ENCODE measurements at regions not wholly inside any gene's neighbourhood (a gene's known extent, or its start where the extent isn't known, plus 50 kb on each side); places are given as distances from the start of the nearest gene placed in this dataset.

DNA sequence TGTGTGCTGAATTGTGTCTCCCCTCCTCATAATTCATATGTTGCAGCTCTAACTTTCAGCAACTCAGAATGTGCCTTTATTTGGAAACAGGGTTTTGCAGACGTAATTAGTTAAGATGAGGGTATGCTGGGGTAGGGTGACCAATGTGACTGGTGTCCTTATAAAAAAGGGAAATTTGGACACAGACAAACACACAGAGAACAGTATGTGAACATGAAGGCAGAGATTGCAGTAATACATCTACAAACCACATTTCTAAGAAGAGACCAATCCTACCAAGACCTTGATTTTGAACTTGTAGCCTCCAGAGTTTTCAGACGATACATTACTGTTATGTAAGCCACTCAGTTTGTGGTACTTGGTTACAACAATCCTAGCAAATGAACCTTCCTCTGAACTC, 817.8 kb downstream of the TUSC7 start:
- CTCF ChIA-PET, result no interaction called here
- DNase-seq (ENCODE audit: extremely low spot score), result no peak
- TF ChIP-seq FOXA1 (IDR thresholded peaks at IDR 0.05) (no peak), ELF4 (IDR thresholded peaks at IDR 0.05) (no peak), ARNT (IDR thresholded peaks at IDR 0.05) (no peak)
- POLR2A ChIA-PET, result no interaction called here

DNA sequence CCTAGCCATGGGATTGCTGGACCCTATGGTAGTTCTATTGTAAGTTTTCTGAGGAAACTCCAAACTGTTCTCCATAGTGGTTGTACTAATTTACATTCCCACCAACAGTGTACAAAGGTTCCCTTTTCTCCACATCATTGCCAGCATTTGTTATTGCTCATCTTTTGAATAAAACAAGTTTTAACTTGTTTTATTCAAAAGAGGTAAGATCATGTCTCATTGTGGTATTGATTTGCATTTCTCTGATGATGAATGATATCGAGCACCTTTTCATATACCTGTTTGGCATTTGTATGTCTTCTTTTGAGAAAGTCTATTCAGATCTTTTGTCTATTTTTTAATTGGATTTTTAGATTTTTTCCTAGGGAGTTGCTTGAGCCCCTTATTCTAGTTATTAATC, 819.1 kb downstream of the TUSC7 start:
- POLR2A ChIA-PET, result no interaction called here
- no peak for DNase-seq (ENCODE audit: extremely low spot score)
- TF ChIP-seq, protein P1, sequence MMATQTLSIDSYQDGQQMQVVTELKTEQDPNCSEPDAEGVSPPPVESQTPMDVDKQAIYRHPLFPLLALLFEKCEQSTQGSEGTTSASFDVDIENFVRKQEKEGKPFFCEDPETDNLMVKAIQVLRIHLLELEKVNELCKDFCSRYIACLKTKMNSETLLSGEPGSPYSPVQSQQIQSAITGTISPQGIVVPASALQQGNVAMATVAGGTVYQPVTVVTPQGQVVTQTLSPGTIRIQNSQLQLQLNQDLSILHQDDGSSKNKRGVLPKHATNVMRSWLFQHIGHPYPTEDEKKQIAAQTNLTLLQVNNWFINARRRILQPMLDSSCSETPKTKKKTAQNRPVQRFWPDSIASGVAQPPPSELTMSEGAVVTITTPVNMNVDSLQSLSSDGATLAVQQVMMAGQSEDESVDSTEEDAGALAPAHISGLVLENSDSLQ (IDR thresholded peaks at IDR 0.05), result no peak
- TF ChIP-seq ARNT (IDR thresholded peaks at IDR 0.05), result no peak
- TF ChIP-seq HDGF (IDR thresholded peaks at IDR 0.05; ENCODE audit: borderline replicate concordance), result no peak
- CTCF ChIA-PET, result no interaction called here

DNA sequence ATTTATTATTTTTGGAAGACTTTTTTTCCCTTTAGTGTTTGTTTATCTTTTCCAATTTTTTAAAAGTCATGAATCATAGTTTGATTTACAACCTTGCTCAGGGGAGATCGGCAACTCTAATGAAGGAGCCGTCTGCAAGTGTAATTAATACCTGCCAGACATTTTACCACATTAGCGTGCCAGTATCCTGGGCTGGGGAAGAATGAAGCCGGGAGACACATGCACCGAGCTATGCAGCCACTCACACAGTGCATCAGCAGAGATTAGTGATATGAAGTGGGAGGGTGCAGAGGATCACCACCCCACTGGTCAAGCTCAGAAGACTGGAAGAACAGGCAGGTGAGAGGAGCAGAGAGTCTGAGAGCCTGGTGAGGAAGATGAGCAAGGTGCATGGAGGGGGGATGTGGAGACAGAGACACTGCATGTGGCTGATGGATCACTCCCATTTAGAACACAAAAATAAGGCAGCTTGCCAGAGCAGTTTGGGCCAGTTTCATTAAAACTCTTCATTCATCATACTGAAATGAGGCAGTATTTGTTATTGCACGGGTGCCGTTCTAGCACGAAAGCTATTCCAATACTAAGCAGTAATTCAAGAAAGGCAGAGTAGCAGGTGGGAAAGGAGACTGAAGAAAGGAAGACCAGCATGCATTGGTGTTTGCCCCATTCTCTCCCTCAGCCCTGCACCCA, 821.6 kb downstream of the TUSC7 start:
- ChIA-PET CTCF (interaction anchor here (0.5 kb wide), 1 partner anchor 998 kb away, joined by 3 read pairs; no protein-coding TSS in a partner anchor), POLR2A (no interaction called here)
- peak; percentile 22 for DNase-seq (ENCODE audit: extremely low spot score)
- no peak for TF ChIP-seq FOXK2 (IDR thresholded peaks at IDR 0.05)
- TF ChIP-seq, protein P1 (IDR thresholded peaks at IDR 0.05), result peak; percentile 68

DNA sequence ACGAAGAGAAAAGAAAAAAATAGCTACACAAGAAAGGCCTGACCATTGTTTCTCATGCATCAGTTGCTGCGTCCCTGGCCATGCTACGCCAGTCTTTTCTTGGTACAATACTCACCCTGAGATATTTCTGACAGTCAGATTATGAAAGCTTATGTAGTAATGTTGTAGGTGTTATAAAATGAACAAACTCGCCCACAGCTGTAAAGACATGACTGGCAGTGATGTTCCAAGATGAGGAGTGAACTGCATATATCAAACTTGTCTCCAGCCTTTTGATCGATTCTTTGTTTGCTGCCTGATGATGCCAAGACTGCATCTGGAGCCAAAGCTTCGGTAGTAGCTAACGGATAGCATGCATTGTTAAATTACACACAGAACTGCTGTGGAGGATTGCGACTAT, 822.7 kb downstream of the TUSC7 start:
- POLR2A ChIA-PET, result no interaction called here
- TF ChIP-seq, protein P1 (IDR thresholded peaks at IDR 0.05), result no peak
- TF ChIP-seq ARNT (IDR thresholded peaks at IDR 0.05) (no peak), ELF4 (IDR thresholded peaks at IDR 0.05) (no peak), L3MBTL2 (conservative IDR thresholded peaks at IDR 0.05) (no peak), BHLHE40 (IDR thresholded peaks at IDR 0.05; ENCODE audit: borderline replicate concordance) (no peak), HDGF (IDR thresholded peaks at IDR 0.05; ENCODE audit: borderline replicate concordance) (no peak), ZNF384 (IDR thresholded peaks at IDR 0.05) (no peak), TARDBP (IDR thresholded peaks at IDR 0.05) (no peak), CTBP1 (IDR thresholded peaks at IDR 0.05; ENCODE audit: borderline replicate concordance) (no peak), FOXK2 (IDR thresholded peaks at IDR 0.05) (no peak), FOXM1 (IDR thresholded peaks at IDR 0.05; ENCODE audit: borderline replicate concordance) (no peak), NFRKB (IDR thresholded peaks at IDR 0.05) (no peak), SP1 (IDR thresholded peaks at IDR 0.05) (no peak), LEF1 (IDR thresholded peaks at IDR 0.05; ENCODE audit: borderline replicate concordance) (no peak), FOXA1 (IDR thresholded peaks at IDR 0.05) (no peak), SUZ12 (IDR thresholded peaks at IDR 0.05) (no peak)
- CTCF ChIA-PET, result interaction anchor here (0.9 kb wide), 1 partner anchor 761 kb away, joined by 3 read pairs; no protein-coding TSS in a partner anchor
- DNase-seq (ENCODE audit: extremely low spot score), result no peak

DNA sequence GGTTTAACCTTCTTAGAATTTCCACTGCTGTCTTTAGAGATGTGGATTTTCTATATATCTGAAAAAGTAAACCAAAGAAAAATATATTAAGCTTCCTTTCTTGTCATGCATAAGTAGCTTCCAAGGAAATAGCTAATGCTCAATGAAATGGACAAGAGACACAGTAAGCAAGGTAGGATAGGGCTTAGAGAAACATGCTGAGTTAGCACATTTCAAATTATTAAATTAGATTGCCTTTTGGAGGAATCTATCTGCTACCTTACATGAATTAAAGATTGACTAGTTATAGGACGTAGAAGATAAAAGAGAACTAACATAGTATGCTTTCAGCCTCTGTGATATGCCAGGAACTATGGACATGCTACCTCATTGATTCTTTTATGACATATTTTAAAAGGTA, 824.6 kb downstream of the TUSC7 start:
- ChIA-PET POLR2A (no interaction called here), CTCF (no interaction called here)
- TF ChIP-seq SP1 (IDR thresholded peaks at IDR 0.05), result no peak
- no peak for TF ChIP-seq LEF1 (IDR thresholded peaks at IDR 0.05; ENCODE audit: borderline replicate concordance)
- TF ChIP-seq NFRKB (IDR thresholded peaks at IDR 0.05), result no peak
- TF ChIP-seq L3MBTL2 (conservative IDR thresholded peaks at IDR 0.05), result no peak
- TF ChIP-seq SUZ12 (IDR thresholded peaks at IDR 0.05), result no peak
- no peak for DNase-seq (ENCODE audit: extremely low spot score)

DNA sequence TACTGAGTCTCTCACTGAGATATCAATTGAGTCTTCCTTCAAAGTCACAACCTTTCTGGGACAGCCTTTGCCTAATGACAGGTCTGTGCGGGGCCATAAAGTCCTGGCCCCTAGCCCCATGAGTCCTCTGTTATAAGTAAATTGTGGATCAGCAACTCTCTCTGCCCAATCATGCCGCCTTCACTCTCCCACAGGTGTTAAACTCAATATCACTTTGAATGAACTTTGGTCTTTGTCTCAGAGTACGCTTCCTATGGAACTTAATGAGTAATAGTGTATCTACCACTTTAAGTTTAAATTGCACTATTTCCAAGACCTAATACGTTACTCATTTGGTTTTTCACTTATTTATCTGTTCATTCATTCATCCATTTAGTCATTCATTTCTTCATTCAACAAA, 826.4 kb downstream of the TUSC7 start:
- POLR2A ChIA-PET, result no interaction called here
- CTCF ChIA-PET, result no interaction called here
- no peak for DNase-seq (ENCODE audit: extremely low spot score)
- no peak for TF ChIP-seq SP1 (IDR thresholded peaks at IDR 0.05)
- no peak for TF ChIP-seq NFRKB (IDR thresholded peaks at IDR 0.05)
- TF ChIP-seq HDGF (IDR thresholded peaks at IDR 0.05; ENCODE audit: borderline replicate concordance), result no peak
- no peak for TF ChIP-seq FOXK2 (IDR thresholded peaks at IDR 0.05)
- TF ChIP-seq TARDBP (IDR thresholded peaks at IDR 0.05), result no peak
- TF ChIP-seq, protein P1 (IDR thresholded peaks at IDR 0.05), result no peak
- no peak for TF ChIP-seq ARNT (IDR thresholded peaks at IDR 0.05)
- no peak for TF ChIP-seq FOXA1 (IDR thresholded peaks at IDR 0.05)
- TF ChIP-seq L3MBTL2 (conservative IDR thresholded peaks at IDR 0.05), result no peak

DNA sequence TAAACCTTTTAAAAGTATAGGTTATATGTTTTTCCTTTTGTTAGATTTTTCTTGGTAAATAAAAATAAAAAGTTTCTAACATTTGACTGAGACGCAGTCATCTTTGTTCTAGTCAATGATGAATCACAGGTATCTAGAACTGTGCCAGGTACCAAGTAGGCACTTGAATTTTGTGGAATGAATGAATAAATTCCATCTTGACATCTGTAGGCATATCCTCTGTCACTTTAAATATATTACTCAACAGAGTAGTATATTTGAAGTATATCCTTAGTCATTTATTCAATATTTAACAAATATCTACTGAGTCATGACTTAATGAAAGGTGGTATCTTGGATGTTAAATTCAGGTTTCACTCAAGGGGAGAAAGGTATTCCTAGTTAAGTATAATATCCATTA, 828.4 kb downstream of the TUSC7 start:
- ChIA-PET POLR2A (no interaction called here), CTCF (no interaction called here)
- TF ChIP-seq SP1 (IDR thresholded peaks at IDR 0.05) (no peak), CTBP1 (IDR thresholded peaks at IDR 0.05; ENCODE audit: borderline replicate concordance) (no peak), FOXA1 (IDR thresholded peaks at IDR 0.05) (no peak), L3MBTL2 (conservative IDR thresholded peaks at IDR 0.05) (no peak), FOXK2 (IDR thresholded peaks at IDR 0.05) (no peak), ELF4 (IDR thresholded peaks at IDR 0.05) (no peak), LEF1 (IDR thresholded peaks at IDR 0.05; ENCODE audit: borderline replicate concordance) (no peak), TARDBP (IDR thresholded peaks at IDR 0.05) (no peak), ZNF384 (IDR thresholded peaks at IDR 0.05) (no peak), HDGF (IDR thresholded peaks at IDR 0.05; ENCODE audit: borderline replicate concordance) (no peak), SUZ12 (IDR thresholded peaks at IDR 0.05) (no peak), BHLHE40 (IDR thresholded peaks at IDR 0.05; ENCODE audit: borderline replicate concordance) (no peak), NFRKB (IDR thresholded peaks at IDR 0.05) (no peak), ARNT (IDR thresholded peaks at IDR 0.05) (no peak)
- TF ChIP-seq, protein P1 (IDR thresholded peaks at IDR 0.05), result no peak
- no peak for DNase-seq (ENCODE audit: extremely low spot score)
